Activated T-cell treated with anti-CD3 and anti-CD28 coated beads for 4 hours (primary cell): ENCODE measurements at regions not wholly inside any gene's neighbourhood (a gene's known extent, or its start where the extent isn't known, plus 50 kb on each side); places are given as distances from the start of the nearest gene placed in this dataset.

Experiments used
- DNase-seq: peaks from one replicate; pipeline ENCODE4 v3.0.0-alpha.2; 2020

DNA sequence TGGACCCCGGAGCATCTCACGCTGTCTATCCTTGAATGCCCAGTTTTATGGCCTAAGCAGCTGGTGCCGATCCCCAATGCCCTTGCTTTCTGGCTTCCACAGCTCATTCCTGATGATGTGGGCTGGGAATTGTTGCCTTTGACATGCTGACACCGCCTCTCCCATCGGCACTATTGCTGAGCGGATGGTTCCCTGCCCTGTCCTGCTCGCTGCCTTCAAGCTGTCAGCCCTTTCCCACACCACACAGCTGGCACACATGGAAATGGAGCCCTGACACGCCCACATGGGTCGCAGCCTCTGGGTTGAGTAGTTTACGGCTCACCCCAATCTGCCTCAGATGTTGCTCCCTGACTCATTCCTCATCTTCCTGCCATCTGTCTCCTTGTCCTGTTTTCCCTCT is 110.2 kb upstream of the SESN3 start:
- DNase-seq, result no peak

DNA sequence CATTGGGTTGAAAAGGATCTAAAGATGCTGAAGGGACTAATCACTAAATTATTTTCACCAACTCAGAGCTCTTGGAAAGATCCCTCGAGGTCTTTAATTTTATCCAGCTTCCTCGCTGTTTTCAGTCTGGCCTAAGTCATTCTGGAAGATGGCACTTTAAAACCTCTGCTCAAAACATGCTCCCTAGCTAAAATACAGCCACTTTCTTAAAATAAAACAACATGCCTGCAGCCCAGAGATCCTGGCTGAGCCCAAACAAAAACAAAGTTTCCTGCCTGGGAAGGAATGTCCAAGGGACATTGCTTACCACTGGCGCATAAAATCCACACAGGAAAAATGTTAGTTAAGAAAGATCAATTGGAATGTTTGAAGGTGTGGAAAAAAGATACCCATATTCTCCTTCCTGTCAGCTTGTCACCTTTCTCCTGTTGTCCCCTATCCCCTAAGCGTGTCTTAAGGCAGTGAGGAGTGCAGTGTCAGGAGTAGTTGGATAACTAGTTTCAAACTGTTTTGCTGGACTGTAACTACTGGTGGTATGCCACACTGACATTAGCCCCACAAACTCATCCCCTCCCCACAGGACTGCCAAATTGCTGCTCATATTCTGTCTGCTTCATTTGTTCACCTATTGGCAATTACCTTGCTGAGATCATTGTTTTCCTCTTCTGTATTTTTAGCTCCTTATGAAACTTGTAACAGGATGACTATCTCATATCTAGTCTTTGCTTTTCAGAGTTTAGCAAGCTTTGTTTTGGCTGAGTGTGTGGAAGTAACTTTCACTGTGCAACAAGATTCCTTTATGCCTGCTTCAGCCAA is 108.3 kb upstream of the SESN3 start:
- no peak for DNase-seq

DNA sequence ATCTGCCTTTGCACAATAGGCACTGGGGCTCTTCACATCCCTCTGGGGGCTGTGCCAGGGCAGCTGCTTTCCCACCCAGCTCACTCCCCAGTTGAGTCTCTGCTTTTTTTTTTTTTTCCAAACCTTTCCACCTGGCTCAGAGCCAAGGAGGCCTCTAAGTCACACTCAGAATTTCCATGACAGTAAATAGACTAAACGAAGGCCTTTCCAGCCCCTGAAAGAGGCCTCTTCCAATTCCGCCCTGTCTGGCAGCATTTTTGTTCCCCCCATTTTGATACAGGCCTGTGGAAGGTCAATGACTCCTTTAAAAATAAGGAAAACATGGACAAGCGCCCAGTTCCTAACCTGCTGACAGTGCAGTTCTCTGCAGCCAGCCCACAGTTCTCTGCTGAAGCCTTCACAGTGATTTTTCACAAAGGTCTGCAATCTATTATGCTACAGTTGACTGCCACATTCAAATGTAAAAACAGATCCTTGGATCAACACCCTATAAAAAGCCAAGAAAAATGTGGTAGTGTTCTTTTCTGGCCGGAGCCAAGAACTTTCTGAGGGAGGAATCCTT is 107.5 kb upstream of the SESN3 start:
- no peak for DNase-seq

- no peak for DNase-seq
Measured at GRCh38 chr11:95337972-95338429, 107.0 kb upstream of the SESN3 start.

DNA sequence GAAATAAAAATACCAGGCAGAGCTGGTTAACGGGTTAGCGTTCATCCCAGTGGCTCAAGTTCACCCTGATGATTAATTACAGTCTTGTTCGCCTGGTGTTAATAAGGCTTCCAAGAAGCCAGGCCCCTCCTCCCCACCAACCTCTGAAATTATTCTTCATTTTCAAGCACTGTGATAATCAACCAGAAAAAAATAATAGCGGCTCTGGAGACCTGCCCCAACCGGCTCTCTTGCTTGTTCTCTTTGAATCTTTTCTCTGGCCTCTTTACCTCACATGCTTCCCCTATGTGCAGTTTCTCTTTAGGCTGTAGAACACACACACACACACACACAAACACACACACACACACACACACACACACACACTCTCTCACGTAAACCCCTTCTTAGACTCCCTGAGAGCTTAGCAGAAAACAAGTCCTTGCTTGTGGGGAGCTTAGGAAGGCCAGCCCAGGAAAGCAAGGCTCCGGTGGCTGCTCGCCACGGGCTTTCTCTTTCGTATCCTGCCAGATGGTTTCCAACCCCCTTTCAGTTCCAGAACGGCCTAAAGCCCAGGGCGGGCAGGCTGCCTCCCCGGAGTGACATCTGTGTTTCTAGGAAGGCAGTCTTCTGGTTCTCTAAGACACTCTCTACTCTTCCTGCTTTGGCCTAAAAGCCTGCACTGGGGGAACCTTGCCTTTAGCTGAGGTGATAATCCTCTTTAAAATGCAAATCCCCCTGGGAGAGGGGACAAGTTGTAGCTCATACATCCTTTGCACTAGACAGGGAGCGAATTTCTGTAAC is 106.4 kb upstream of the SESN3 start:
- DNase-seq, result no peak

- DNase-seq, result no peak
Measured at GRCh38 chr11:95335989-95336388, 105.0 kb upstream of the SESN3 start.

- no peak for DNase-seq
Measured at GRCh38 chr11:95331161-95331560, 100.2 kb upstream of the SESN3 start.

GRCh38 chr11:95330302-95330701 is 99.3 kb upstream of the SESN3 start:
- no peak for DNase-seq

DNA sequence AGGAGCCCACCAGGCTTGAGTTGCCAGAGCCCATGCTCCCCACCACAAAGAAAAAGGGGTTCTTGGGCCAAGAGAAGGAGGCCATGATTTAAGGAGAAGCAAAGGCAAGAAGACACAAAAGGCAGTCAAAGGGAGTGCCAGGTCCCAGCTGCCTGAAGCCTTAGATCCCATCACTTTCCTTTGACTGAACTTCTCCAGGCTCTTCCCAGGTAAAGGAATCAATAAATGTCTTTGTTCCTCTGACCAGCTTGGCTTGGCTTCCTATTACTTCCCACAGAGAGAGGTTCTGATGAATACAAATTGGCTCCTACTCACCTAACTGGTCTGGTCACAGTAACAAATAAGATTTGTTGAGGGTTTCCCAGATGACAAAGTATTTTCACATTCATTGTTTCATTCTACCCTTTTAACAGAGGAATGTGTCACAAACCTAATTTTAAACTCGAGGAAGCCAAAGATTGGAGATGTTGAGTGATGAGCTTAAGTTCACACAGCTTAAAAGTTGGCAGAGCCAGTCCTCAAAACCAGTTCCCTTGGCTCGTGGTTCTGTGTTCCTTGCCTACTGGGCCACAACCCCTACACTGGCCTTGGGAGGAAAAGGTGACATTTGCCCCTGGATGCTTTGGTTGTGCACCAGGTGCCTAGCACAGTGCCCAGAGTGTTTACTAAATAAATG is 96.4 kb upstream of the SESN3 start:
- DNase-seq, result no peak

GRCh38 chr11:95325777-95326258 is 94.8 kb upstream of the SESN3 start:
- no peak for DNase-seq

GRCh38 chr11:95324826-95325225 is 93.8 kb upstream of the SESN3 start:
- no peak for DNase-seq

DNA sequence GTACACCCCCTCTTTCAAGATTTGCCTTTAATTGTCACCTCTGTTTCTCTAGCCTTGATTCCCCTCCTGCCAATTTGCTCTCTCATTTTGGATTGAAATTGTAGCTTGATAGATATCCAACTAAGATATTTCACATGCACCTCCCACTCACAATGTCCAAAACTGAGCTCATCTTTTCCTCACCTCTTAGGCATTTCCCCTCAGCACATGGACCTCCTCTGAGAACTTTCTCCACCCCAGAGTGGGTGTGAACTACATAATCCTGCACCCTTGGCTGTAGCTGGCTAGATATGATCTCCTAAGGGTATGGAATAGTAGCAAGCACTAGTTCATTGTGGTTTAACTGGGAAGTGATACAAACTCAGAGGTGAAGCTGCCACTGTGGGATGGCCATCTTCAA is 91.5 kb upstream of the SESN3 start:
- DNase-seq, result no peak

GRCh38 chr11:95318498-95318897 is 87.5 kb upstream of the SESN3 start:
- no peak for DNase-seq

GRCh38 chr11:95308512-95309035 is 77.6 kb upstream of the SESN3 start:
- DNase-seq, result no peak

DNA sequence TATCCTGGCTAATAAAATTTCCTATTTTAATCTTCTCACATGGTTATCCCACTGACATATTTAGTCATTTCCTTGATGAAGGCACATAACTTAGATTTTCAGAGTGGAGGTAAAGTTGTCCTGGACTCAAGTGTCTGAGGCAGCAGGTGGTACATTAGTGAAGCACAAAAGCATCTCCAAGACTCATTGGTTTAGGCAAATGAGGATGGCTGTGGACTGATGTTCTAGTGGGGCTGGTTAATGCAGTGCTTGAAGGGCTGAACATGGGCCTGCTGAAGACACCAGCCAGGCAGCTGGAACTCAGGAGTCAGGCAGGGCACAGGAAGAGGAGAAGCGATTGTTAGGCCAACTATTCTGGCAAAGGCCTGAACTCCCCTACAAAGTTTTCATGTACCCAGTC is 76.3 kb upstream of the SESN3 start:
- DNase-seq, result no peak

DNA sequence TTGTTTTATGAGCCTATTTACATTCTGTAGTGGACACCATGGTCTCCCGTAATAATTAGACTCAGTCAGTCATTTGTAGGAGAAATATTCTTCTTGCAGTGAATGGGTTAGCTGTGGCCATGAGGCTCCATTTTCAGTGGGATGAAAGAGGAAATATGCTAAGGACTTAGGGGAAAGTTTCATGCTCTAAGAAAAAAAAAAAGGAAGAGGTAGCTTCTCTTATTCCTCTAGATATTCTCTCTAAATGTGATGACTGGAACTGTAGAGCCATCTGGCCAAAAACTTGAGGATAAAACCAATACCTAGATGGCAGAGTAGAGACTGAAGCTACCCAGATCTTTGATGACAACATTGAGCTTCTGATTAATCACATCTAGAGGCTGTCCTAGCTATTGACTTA is 75.8 kb upstream of the SESN3 start:
- DNase-seq, result no peak

DNA sequence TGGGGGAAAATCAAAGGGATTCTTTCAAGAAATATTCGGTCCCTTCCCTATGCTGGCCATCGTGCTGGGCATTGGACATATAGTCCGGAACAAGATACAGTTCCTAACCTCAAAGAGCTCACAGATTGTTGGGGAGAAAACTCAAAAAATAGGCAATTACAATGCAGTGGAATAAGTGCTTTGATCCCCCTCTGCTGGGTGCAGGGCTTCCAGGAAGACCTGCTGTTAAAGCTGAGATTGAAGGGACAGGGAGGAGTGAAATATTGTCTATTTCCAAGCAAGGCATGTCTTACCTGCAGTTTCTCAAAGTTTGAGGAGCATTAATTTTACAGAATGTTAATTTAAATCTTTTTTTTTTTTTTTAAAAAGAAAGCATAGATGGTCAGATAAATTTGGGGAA is 75.1 kb upstream of the SESN3 start:
- no peak for DNase-seq

DNA sequence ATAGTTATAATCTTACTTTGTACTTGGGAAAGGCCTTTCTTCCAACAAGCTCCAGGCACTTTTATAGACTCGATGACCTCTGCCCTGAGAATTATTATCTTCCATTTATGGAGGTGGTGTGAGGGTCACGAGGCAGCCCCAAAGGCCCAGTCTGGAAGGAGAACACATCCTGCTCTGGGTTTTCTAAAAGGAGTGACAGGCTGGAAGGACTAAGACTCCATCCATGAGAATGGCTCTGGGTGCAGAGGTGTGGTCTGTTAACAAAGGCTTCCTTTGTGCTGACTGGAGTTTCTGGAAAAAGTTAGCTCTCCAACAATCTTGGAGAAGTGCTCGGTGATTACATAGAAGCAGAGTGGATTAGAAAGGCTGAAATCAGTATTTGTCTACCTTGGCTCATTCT is 74.7 kb upstream of the SESN3 start:
- no peak for DNase-seq

GRCh38 chr11:95304777-95305176 is 73.8 kb upstream of the SESN3 start:
- no peak for DNase-seq

DNA sequence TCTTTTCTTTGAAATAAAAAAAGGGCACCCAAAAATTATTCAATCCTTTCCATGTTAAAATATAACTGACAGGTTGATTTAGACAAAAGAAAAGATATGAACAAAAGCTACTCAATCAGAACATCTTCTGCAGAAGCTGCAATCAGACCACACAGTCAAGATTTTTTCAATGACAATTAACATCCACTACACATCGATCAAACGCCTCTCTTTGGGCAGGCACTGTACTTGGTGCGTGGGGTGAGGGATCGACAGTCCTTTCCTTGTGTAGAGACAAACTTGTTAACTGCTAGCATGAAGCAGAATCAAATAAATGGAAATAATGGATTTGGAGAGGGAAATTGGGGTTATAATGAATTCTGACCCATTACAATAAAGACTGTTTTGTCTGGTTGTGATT is 71.2 kb upstream of the SESN3 start:
- DNase-seq, result no peak

- no peak for DNase-seq
Measured at GRCh38 chr11:95301474-95301873, 70.5 kb upstream of the SESN3 start.

DNA sequence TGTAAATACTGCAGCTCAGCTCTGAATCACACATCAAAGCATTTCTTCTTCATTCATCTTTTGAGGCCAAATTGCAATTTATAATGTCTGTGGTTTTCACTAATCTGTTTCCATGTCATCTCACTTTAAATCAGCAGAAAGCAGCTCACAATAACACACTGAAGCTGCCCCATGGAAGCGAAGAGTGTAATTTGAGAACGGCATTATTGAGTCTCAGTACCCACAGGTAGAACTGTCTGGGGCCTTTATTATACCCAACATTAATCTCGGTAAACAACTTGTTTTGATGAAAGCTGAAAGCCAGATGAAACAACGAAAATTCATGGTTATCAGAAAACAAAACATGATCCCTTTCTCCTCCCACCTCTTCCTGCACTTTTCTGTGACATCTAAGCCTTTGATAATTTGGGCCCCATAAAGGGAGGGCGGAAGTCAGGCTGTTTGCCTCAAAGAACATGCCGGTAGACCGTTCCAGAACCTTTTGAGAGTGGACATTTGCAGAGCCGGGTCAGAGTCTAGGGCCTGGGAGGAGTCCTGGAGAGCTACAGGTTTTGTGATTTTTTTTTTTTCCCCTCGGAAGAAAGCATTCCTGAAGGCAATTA is 68.2 kb upstream of the SESN3 start:
- no peak for DNase-seq
